ENCODE measurements at regions not wholly inside any gene's neighbourhood (a gene's known extent, or its start where the extent isn't known, plus 50 kb on each side); places are given as distances from the start of the nearest gene placed in this dataset.

DNA sequence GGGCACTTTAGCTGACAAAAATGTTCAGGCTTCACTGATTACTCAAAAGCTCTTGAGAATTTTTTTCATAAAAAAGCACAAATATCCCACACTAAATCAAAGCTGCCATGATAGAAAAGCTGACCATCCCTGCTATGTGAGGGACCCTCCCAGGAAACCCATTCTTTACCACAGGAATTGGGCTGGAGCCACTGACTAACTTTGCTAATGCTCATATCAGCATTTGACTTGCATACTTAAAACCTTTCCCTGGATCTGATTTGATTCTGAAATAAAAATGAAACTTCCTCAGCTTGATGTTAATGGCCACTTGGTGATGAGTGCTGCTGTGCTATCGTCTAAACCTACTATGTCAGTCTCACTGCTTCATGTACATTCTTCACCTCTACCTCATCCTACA is 243.6 kb downstream of the PRELID2 start:
- no peak for DNase-seq
- no peaks in the 10 kb centered on the region for H3K9me3 ChIP-seq (replicated peaks in 1 of 3)
- H3K27me3 ChIP-seq, result no peaks in the 10 kb centered on the region
- TF ChIP-seq POLR2A (IDR thresholded peaks at IDR 0.05), result no peak
- no peak for TF ChIP-seq CTCF (IDR thresholded peaks at IDR 0.05)
- peaks cover 0 to 6% of the 10 kb centered on the region in 2 donors for H3K4me1 ChIP-seq (replicated peaks in 1 of 2)
- WGBS, 4 donors, result 87 to 100% (median 91%) methylated on average over 1 of the region's 1 CpG
- H3K4me3 ChIP-seq, result no peak overlapping the region
- intact Hi-C loops (cut with DNase I), result no loop called here
- no peaks in the 10 kb centered on the region for H3K36me3 ChIP-seq (replicated peaks in 1 of 2)
- H3K27ac ChIP-seq, result no peak overlapping the region

DNA sequence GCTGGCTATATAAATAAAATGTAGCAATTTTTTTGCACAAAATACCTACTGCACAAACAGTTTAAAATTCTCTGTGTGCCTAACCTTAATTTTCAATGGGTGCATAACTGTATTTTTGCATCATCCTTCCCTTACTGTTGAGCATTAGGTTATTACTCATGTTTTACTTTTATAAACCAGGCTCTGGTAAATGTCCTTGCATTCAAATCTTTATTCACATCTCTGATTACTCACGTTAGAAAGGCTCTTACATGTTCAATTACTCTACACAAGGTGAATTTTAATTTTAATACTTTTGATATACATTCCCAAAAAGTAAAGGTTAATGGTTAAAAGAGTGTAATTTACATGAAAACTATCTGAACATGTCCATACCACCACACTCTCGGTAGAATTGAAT is 246.1 kb downstream of the PRELID2 start:
- intact Hi-C loops (cut with DNase I), result no loop called here
- TF ChIP-seq POLR2A (IDR thresholded peaks at IDR 0.05) (no peak), CTCF (IDR thresholded peaks at IDR 0.05) (no peak)
- Histone ChIP-seq H3K27me3 (no peaks in the 10 kb centered on the region), H3K9me3 (replicated peaks in 1 of 3) (no peaks in the 10 kb centered on the region), H3K27ac (no peak overlapping the region), H3K4me1 (replicated peaks in 1 of 2) (peaks cover 0 to 6% of the 10 kb centered on the region in 2 donors), H3K4me3 (no peak overlapping the region), H3K36me3 (replicated peaks in 1 of 2) (no peaks in the 10 kb centered on the region)
- 58 to 73% (median 67%) methylated on average over 2 of the region's 2 CpGs for WGBS, 4 donors
- DNase-seq, result no peak

GRCh38 chr5:145588558-145588957 is 246.6 kb downstream of the PRELID2 start:
- Histone ChIP-seq H3K4me3 (no peak overlapping the region), H3K27me3 (no peaks in the 10 kb centered on the region), H3K4me1 (replicated peaks in 1 of 2) (peaks cover 0 to 6% of the 10 kb centered on the region in 2 donors), H3K27ac (peak overlapping the region in 2 of 5 donors; percentile 66 to 84), H3K9me3 (replicated peaks in 1 of 3) (no peaks in the 10 kb centered on the region), H3K36me3 (replicated peaks in 1 of 2) (no peaks in the 10 kb centered on the region)
- DNase-seq, result no peak
- WGBS, 4 donors, result 64 to 69% (median 67%) methylated on average over 2 of the region's 2 CpGs
- intact Hi-C loops (cut with DNase I), result no loop called here
- TF ChIP-seq CTCF (IDR thresholded peaks at IDR 0.05) (no peak), POLR2A (IDR thresholded peaks at IDR 0.05) (no peak)

- H3K4me1 ChIP-seq (replicated peaks in 1 of 2), result peaks cover 0 to 6% of the 10 kb centered on the region in 2 donors
- H3K27ac ChIP-seq, result peak overlapping the region in 4 of 5 donors; percentile 35 to 84 (median 54)
- 46 to 66% (median 57%) methylated on average over 4 of the region's 4 CpGs for WGBS, 4 donors
- H3K36me3 ChIP-seq (replicated peaks in 1 of 2), result no peaks in the 10 kb centered on the region
- intact Hi-C loops (cut with DNase I), result no loop called here
- no peak for DNase-seq
- H3K9me3 ChIP-seq (replicated peaks in 1 of 3), result no peaks in the 10 kb centered on the region
- no peaks in the 10 kb centered on the region for H3K27me3 ChIP-seq
- H3K4me3 ChIP-seq, result no peak overlapping the region
- no peak for TF ChIP-seq CTCF (IDR thresholded peaks at IDR 0.05)
- no peak for TF ChIP-seq POLR2A (IDR thresholded peaks at IDR 0.05)
Observed at GRCh38 chr5:145588113-145588512, 247.0 kb downstream of the PRELID2 start.
